Left forelimb (tissue), 1 donor: ENCODE measurements at regions not wholly inside any gene's neighbourhood (a gene's known extent, or its start where the extent isn't known, plus 50 kb on each side); places are given as distances from the start of the nearest gene placed in this dataset.

Source experiments
- DNase-seq: peaks from one replicate; pipeline ENCODE4 v3.0.0-alpha.2; 2018; ENCODE audit warnings: low spot score

DNA sequence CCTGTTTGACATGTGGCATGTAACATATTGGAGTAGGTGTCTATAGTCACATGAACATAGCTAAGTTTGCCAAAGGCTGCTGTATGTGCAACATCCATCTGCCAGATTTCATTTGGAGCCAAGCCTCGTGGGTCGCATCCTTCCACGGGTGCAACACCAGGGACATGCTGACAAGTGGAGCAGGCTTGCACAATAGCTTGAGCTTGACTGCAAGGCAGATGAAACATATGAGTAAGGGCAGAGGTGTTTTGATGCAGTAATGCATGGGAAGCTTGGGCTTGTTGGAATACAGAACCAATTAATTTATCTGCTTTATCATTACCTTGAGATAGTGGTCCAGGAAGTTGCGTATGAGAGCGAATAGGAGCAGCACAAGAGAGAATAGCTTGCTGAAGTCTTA lies 74.1 kb upstream of the BTN3A2 start:
- DNase-seq, result no peak

DNA sequence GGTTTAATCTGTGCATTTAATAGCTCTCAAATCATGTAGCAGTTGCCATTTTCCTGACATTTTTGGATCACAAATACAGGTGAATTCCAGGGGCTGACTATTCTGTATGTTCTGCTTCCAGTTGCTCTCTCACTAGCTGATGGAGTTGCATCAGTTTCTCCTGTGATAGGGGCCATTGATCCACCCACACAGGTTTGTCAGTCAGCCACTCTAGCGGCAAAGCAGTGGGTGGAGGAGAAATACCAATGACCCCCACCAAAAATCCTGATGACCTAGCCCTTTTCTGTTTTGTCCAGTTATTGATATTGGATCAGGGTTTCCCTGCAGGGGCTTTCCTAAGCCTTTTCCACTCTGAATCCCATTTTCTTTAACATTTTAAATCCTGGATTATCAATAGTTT lies 72.3 kb upstream of the BTN3A2 start:
- no peak for DNase-seq

DNA sequence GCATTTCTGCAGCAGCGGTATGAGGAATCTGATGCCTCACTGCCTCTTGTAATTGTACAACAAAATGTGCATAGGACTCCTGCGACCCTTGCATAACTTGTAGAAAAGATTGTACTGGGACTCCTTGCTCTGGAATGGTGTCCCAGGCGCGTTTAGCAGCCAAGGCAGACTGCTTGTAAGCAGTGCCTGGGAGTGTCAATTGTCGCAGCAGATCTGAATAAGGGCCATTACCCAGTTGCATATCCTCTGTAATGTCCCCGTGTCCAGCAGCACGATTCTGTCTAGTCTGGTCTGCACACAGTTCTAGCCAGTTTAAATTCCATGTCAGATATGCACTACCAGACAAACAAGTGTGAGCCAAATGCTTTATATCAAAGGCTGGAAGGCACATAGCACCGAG lies 70.7 kb upstream of the BTN3A2 start:
- no peak for DNase-seq

DNA sequence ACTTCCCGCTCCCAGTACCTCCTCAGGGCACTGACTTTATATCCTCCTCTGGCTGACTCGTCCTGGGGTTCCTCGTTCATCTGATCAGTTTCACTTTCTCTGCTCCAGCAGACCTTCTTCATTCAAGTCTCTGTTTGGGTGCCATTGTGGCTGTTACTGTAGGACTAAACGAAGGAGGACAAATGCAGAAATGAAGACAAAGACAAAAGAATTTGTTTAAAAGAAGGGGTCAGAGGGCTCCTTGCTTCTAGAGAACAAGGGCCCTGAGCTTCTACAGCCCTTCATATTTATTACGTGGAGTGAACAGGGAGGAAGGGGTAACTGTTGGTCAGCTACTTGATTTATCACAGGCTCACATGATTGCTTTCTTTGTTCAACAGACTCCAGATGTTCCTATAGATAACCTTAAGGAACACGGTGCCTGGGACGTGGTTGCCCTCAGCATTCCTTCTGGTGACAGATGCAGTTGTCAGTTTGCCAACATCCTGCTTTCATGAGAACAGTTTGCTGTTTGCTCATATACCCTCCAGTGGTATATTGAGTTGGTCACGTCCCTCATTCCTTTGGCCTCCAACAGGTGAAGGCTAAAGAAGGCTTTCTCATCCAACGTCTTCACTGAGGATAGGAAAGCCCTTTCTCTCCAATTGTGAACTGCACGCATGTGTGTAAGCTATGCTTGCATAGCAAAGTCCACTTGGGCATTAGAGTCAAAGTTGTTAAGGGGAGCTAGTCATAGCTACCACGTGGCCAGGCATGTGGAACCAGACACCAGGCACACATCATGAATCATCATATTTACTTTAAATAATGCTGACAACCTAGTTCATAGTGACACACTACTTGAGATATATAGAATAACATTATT lies 69.1 kb upstream of the BTN3A2 start:
- DNase-seq, result no peak

DNA sequence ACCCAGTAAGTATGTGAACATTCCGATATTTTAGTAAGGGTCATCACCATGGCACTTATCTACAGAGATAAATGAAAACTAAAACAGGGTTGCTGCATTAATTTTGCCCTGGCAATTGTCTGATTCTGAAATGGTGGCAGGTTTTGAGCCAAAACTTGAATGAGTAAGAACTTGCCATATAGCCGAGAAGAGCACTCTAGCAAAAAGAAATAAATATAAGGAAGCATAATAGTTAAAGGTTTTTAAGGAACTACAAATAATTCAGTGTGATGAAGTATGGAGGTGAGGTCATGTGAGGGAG lies 68.5 kb upstream of the BTN3A2 start:
- no peak for DNase-seq

DNA sequence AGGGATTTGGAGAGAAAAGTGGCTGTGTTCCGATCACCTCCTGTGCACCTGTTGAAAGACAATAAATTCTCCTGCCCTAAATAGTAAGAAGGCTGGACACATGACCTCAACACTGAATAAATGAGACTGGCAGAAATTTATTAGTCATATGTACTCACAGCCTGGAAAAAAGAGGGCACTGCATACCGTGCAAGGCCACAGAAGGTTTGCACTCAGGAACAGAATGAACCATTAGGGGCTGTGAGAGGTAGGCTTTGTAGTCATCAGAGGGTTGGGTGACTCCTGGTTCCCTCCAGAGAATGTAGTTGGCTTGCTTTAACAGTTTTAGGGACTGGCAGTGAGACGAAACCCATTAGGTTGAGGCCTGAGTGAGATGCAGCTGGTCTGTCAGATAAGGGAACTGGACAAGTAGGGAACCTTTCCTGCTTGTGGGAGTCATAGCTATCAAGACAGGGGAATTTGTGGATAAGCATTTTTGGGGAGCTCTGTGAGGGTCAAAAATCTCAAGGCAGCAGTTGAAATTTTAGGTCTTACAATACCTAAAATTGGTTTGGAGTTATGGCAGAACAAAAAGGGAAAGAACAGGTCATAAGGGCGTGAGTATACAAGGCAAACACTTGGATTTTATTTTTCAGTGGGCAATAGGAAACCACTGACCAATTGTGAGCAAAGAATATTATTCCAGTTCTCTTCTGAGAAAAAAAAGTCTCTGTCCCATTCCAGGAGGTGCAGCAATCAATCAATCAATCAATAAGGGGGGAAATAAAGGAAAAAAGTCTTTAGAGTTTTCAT lies 67.9 kb upstream of the BTN3A2 start:
- DNase-seq, result no peak

DNA sequence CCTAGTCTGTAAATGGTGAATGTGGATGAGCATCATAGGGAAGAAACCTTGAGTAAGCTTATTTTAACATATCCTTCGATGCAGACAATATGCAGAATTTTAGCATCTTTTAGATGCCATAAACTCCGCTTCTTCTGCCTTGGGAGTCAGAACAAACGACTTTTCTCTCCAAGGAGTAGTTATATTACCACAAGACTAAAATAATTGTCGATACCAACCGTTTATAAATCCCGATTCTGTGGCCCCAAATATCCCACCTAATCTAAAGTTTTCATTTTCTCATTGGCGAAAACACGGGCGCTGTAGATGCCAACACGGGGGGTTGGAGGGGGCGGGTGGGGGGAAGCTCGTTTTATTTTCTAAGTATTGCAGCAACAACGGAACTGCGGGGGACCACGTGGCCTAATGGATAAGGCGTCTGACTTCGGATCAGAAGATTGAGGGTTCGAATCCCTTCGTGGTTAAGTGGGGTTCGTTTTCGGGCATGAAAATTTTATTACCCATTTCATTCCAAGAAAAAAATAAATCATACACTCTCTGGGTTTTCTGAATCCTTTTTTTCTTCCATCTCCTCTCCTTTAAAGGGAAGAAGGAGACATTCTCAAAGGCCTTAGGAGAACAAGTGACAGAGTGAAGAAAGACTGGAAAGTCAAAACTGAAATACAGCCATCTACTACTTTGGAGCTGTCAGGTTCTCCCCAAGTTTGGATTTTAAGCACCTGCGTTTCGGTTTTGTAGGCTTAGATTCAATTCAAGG lies 65.5 kb upstream of the BTN3A2 start:
- DNase-seq, result no peak

DNA sequence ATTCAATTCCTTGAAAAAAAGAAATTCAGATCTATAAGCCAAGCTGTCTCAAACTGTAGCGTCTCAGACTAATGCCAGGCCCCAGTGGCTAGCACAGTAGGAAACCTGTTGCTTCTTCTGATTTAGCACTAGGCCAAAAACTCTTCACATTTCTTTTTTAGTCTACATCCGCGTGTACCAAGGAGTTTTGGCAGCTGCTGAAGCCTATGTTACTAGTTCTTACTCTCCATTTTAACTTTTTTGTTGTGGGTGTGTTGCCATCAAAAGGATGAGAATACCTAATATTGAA lies 65.0 kb upstream of the BTN3A2 start:
- no peak for DNase-seq

DNA sequence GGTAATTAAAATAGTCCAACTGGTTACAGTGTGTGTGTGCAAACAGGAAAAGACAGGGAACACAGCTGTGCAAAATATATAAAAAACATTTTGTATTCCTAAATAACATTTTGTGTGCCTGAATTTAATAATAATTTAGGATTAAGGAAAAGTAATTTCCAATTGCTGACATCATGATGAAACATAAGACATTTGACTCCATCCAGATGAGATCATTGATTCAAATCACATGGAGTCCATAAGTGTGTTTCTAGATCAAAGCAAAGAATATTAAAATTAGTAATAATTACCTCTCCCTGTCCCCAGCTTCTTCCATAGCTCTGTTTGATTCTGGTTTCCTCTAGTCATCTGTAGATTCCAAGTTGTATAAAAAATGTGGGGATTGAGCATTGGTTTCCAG lies 64.6 kb upstream of the BTN3A2 start:
- no peak for DNase-seq

DNA sequence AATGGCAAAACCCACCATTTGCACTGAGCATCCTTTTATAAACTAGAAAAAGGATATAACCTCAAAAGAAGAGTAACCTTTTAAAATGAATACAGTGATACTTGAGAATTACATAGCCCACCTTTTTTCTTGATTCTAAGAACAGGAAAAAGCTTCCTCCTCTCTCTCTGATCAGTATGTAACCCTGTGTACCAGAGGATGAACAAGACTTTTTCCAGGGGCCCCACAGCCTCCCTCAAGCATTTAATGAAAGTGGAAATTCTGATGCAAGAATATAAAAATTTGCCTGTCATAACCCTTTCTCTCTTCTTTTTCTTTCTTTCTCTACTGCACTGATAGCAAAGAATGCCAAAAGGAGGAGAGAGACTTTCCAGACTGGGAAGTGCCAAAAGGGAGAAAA lies 64.2 kb upstream of the BTN3A2 start:
- DNase-seq, result no peak

DNA sequence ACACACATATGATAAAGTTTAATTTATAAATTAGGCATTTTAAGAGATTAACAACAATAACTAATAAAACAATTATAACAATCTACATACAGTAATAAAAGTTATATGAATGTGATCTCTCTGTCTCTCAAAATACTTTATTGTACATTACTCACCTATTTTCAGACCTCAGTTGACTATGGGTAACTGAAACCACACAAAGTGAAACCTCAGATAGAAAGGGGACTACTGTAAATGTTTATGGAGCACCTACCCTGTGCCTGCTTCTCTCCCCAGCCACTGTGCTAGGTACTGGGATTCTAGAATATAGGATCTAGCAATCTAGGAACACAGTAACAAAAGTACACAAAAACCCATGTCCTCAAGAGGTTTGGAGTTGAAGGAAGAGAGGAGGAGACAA lies 63.4 kb upstream of the BTN3A2 start:
- no peak for DNase-seq

DNA sequence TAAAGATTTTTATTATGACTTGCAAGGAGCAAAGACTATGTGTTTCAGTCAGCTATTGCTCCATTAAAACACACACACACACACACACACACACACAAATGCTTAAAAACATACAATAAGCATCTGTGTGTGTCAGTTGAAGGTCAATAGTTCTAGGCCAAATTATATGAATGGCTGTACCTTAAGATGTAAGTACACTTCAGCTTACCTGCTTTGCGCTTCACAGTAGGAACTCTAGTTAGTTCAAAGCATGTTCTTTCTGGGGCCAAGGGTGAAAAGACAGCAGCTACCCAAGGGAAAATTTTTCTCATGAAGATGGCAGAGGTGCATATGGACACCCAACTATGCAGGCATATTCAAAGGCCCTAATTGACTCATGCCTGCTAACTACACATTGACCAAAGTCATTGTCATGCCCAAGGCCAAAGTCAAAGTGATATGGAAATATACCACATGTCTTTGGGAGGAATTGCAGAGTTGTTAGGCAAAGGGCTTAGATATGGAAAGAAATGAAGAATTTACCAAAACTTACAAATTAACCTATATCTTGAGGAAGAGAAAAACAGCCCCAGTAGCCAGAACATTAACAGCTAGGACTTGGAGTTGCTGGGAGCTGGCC lies 61.9 kb upstream of the BTN3A2 start:
- no peak for DNase-seq

DNA sequence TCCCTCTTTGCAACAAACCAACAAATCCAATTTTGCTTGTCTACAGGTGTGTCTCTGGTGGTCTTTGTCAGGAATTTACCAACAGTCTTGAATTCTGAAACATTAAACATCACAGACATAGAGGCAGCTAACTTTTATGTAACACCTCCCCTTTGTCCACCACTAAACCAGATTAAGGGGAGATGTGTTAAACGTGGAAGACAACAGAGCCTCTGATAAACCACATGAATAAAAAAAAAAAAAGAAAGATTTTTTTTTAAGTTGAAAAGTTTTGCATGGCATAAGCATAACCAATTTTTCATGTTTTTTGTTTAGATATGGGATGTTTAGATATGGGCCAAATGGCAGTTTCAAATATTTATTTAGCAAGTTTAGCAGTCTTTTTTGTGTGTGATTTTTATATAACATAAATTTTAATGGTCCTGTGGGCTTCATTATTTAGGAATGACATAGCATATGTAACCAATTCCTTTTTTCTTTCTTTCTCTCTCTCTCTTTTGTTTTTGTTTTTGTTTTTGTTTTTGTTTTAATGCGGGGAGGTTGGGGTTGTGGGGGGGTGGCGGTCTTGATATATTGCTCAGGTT lies 60.7 kb upstream of the BTN3A2 start:
- no peak for DNase-seq

DNA sequence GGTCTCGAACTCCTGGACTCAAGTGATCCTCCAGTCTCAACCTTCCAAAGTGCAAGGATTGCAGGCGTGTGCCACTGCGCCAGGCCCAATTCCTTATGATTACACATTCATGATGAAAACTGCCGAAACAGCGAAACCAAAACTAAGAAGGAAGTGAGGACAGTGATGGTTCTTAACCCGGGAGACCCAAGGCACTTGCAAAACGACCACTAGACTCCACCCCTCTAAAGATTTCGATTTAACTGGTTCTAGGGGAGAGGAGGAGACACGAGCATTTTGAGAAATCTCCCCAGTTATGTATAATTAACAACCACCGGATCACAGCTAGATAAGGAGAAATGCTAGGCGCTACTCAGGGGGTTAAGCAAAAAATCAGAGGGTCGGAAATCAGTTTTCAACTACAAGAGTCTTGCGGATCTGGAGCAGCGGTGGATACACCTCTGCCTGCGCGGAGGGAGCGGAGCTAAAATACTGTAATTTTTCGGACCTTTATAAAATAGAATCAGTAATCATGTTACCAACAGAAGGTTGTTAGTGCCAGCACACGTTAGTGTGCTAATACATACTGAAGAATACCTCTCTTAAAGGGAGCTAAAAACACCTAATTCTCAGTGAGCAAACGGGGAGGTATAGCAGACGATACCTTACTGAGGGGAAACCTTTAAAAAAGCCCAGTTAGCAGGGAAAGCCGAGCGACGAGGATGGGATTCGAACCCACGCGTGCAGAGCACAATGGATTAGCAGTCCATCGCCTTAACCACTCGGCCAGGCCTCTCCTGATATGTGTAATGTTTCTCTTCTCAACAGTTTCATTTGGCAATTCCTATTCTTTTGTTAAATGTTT lies 60.0 kb upstream of the BTN3A2 start:
- peak; percentile 80 for DNase-seq

DNA sequence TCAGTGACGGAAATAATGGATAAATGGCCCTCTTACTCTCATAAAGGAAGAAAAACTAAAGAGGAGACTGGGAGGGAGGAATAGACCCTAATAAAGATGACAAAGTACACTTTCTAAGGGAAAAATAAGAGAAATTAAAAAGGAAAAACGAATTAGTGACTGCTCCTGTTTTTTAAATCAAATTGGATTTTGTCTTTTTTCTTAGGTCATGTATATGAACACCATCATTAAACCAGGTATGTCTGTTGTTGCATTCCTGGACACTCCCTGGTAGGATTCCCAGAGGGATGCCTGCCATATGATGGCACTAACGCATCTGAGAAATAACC lies 59.4 kb upstream of the BTN3A2 start:
- no peak for DNase-seq

DNA sequence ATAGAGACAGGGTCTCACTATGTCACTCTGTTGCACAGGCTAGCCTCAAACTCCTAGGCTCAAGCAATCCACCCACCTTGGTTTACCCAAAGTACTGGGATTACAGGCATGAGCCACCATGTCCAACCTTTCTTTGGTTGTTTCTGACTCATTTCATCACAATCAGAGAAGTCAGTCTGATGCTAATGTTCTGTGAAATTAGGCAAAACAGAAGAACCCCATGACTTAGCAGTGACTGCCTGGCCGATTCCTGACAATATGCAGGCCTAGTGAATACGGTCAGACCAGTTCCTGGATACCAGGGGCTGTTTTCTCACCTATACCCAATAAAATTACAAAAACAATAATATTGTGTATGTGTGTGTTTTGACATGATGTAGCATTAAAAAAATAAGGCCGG lies 58.8 kb upstream of the BTN3A2 start:
- DNase-seq, result no peak

DNA sequence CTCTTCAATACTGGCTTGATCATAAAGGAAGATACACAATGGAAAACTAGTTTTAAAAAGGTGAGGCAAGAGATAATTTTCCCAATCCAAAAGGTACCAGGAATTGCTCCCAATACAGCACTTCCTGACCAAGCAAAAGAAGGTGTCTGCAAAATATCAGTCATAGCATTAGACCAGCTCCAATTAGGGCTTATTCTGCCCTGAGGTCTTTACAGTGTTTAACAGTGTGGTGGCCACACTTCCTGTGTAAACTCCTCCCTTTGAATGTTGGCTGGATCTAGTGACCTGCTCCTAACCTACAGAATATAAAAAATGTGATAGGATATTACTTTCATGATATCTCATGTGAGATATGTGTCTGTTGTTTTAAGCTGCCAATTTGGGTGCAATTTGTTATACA lies 57.1 kb upstream of the BTN3A2 start:
- DNase-seq, result no peak

DNA sequence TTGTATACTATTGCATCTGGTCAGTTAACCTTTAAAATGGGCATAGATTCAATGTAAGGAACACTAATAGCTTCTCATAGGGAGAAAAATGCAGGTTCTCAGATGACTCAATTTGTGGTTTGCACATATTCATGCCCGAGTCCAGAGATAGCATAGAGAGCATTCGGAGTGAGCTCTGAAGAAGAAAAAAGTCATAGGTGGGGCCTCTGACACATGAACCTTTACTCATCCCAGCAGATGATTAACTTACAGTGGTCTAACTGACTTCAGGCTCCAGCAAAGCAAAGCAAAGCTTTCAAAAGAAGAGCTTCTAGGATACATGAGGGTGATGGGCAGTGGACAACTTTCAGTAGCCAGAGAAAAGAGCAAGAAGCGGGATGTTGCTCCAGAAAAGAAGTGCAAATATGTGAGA lies 55.3 kb upstream of the BTN3A2 start:
- DNase-seq, result no peak

DNA sequence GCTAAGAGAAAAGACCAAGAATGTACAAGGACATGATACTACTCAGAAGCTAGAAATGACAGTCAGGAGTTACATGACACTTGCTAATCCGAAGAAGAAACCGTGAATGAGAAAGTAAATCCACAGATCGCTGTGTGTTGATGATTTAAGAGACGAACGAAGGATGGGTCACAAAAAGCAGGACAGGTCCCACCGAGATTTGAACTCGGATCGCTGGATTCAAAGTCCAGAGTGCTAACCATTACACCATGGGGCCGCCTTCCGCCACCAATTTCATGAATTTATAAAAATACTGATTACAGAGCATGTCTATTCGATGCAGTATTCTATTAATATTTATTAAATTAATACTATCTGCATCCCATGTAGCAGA lies 54.0 kb upstream of the BTN3A2 start:
- no peak for DNase-seq

DNA sequence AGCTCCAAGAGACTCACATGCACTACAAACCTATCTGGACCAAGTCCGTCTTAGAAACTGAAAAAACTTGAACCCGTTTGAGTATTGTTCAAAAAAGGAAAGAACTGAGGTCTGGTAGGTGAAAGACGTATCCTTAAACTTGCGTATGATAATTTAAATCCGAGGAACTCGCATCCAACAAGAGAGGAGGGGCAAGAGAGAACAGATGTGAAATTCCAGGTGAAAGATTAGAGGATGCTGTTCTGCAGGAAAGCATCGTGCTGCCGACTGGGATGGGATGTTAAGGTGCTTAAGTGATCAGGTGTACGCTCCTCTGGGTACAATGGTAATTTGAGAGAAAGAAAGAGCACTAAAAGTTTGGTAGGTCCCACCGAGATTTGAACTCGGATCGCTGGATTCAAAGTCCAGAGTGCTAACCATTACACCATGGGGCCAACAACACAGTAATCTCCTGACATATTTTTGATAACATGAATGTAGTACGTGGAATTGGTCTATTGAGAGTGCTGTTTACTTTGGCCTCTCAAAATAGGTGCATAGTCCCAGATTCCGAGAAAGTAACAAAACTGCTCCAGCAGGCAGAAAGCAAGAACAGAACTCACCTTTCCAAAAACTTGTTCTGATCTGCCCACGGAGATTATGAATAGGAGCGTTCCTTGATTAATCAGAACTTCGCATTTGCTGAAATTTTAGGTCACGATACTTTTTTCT lies 53.5 kb upstream of the BTN3A2 start:
- no peak for DNase-seq

DNA sequence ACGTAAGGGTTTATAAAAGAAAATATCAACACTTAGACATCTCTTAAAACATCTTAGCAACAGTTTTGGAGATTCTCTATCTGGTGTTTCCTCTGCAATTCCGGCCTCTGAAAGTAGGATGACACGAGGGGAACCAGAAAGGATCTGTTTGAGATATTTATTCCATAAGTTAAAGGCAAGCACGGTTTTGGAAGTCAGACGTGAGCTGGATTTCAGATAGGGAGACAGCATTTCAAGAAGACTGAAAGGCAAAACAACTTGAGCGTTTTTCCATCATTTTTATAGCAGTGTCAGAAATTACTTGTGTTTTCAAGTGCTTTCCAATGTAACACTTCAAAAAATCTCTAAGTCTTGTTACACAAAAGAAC lies 52.9 kb upstream of the BTN3A2 start:
- DNase-seq, result no peak
